ENCODE measurements at regions not wholly inside any gene's neighbourhood (a gene's known extent, or its start where the extent isn't known, plus 50 kb on each side); places are given as distances from the start of the nearest gene placed in this dataset.

DNA sequence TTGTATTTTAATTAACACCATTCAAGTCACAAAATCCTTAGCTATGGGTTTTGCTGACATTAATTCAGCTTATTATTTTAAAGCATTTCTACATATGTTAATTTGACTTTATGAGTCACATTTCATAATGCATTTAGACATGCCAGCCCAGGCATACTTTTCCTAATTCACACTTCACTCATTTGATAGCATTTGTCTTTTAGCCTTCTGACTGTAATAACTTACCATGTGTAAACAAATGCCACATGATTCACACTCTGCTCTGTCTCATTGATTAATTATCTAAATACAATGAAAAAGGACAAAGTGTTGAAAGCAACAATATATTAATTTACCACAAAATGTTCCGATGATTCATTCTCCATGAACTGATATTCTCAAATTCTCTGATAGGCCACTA lies 927.8 kb upstream of the EPHA6 start:
- no peak for TF ChIP-seq EZH2 (IDR thresholded peaks at IDR 0.05; ENCODE audit: borderline replicate concordance, low read depth, low read length, severe bottlenecking)
- TF ChIP-seq, protein P1, sequence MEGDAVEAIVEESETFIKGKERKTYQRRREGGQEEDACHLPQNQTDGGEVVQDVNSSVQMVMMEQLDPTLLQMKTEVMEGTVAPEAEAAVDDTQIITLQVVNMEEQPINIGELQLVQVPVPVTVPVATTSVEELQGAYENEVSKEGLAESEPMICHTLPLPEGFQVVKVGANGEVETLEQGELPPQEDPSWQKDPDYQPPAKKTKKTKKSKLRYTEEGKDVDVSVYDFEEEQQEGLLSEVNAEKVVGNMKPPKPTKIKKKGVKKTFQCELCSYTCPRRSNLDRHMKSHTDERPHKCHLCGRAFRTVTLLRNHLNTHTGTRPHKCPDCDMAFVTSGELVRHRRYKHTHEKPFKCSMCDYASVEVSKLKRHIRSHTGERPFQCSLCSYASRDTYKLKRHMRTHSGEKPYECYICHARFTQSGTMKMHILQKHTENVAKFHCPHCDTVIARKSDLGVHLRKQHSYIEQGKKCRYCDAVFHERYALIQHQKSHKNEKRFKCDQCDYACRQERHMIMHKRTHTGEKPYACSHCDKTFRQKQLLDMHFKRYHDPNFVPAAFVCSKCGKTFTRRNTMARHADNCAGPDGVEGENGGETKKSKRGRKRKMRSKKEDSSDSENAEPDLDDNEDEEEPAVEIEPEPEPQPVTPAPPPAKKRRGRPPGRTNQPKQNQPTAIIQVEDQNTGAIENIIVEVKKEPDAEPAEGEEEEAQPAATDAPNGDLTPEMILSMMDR (IDR thresholded peaks at IDR 0.05; ENCODE audit: borderline replicate concordance, extremely low read depth, low read length, poor library complexity, severe bottlenecking): no peak

Data from DND-41 (cell line).